ENCODE measurements at regions not wholly inside any gene's neighbourhood (a gene's known extent, or its start where the extent isn't known, plus 50 kb on each side); places are given as distances from the start of the nearest gene placed in this dataset.

DNA sequence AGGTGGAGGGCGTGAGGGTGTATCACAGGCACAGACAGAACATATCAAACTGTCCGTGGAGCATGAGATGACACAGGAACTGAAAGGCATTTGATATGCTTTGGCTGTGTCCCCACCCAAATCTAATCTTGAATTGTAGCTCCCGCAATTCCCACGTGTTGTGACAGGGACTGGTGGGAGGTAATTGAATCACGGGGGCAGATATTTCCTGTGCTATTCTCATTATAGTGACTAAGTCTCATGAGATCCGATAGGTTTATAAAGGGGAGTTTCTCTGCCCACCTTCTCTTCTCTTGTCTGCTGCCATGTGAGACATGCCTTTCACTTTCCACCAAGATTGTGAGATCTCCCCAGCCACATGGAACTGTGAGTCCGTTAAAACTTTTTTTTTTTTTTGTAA lies 123.1 kb upstream of the PIEZO2 start:
- TF ChIP-seq, protein P1, sequence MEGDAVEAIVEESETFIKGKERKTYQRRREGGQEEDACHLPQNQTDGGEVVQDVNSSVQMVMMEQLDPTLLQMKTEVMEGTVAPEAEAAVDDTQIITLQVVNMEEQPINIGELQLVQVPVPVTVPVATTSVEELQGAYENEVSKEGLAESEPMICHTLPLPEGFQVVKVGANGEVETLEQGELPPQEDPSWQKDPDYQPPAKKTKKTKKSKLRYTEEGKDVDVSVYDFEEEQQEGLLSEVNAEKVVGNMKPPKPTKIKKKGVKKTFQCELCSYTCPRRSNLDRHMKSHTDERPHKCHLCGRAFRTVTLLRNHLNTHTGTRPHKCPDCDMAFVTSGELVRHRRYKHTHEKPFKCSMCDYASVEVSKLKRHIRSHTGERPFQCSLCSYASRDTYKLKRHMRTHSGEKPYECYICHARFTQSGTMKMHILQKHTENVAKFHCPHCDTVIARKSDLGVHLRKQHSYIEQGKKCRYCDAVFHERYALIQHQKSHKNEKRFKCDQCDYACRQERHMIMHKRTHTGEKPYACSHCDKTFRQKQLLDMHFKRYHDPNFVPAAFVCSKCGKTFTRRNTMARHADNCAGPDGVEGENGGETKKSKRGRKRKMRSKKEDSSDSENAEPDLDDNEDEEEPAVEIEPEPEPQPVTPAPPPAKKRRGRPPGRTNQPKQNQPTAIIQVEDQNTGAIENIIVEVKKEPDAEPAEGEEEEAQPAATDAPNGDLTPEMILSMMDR (IDR thresholded peaks at IDR 0.05; ENCODE audit: poor library complexity): no peak
- TF ChIP-seq EZH2phosphoT487 (IDR thresholded peaks at IDR 0.05; ENCODE audit: low read depth, severe bottlenecking, unreplicated experiment): no peak

All from hepatocyte (in vitro differentiated cells).